HL-60 (cell line): ENCODE measurements at regions not wholly inside any gene's neighbourhood (a gene's known extent, or its start where the extent isn't known, plus 50 kb on each side); places are given as distances from the start of the nearest gene placed in this dataset.

Experiments
- DNase-seq, 2 experiments: peaks; one replicate each; pipeline ENCODE4 v3.0.0-alpha.2; 2010 to 2020; ENCODE audit warnings: low read depth in 1 of 2, low spot score in 1 of 2
- H3K27ac ChIP-seq: fragments of 250-450 bp; sonication (Bioruptor Pico); replicated peaks from 2 replicates; pipeline ENCODE4 v1.5.1; 2020; ENCODE audit warnings: mild to moderate bottlenecking, moderate library complexity
- H3K27me3 ChIP-seq: fragments of 250-450 bp; sonication (Bioruptor Pico); 2 replicates; pipeline ENCODE4 v1.5.1; 2021; ENCODE audit warnings: mild to moderate bottlenecking, moderate library complexity; ENCODE audit not compliant: insufficient read depth, poor library complexity, severe bottlenecking
- H3K4me3 ChIP-seq: replicated peaks from 2 replicates; pipeline ENCODE4 v1.5.1; 2011; ENCODE audit warnings: mild to moderate bottlenecking, control low read depth, low read length; ENCODE audit not compliant: insufficient read depth
- GABPA ChIP-seq: IDR thresholded peaks from 2 replicates; pipeline ENCODE4 v1.6.1; 2012; ENCODE audit warnings: low read depth
- POLR2AphosphoS5 ChIP-seq: IDR thresholded peaks from 2 replicates; pipeline ENCODE4 v1.6.1; 2012; ENCODE audit warnings: low read depth
- SPI1 ChIP-seq: IDR thresholded peaks from 2 replicates; pipeline ENCODE4 v1.6.1; 2012; ENCODE audit warnings: low read depth, mild to moderate bottlenecking, borderline replicate concordance
- TF ChIP-seq, protein P1 (sequence below): IDR thresholded peaks from one replicate; pipeline ENCODE4 v1.5.1; 2011; ENCODE audit warnings: low read length, control low read depth, inconsistent platforms; ENCODE audit not compliant: insufficient read depth
- TF ChIP-seq, protein P2 (sequence below): IDR thresholded peaks from 2 replicates; pipeline ENCODE4 v1.6.1; 2012; ENCODE audit warnings: low read depth; ENCODE audit not compliant: insufficient replicate concordance

DNA sequence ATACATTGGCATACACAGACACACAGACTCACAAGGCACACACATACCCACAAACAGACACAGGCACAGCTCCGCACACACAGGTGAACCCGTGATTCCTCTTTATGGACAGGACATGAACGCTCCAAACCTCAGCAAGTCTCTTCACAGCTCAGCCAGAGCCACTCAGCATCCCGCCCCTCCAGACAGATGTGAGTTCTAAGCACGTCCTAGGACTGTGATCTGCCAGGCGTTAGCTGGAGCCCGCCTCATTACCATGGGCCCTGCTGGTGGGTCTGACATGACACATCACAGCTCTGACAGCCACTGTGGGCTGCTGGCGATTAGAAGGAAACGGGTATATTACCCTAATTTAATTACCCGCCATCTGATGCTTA lies 176.7 kb upstream of the PPP2R2D start:
- no peak overlapping the region for H3K4me3 ChIP-seq
- no peaks in the 10 kb centered on the region for H3K27me3 ChIP-seq
- TF ChIP-seq GABPA (no peak), POLR2AphosphoS5 (no peak), SPI1 (no peak)
- TF ChIP-seq, protein P1, sequence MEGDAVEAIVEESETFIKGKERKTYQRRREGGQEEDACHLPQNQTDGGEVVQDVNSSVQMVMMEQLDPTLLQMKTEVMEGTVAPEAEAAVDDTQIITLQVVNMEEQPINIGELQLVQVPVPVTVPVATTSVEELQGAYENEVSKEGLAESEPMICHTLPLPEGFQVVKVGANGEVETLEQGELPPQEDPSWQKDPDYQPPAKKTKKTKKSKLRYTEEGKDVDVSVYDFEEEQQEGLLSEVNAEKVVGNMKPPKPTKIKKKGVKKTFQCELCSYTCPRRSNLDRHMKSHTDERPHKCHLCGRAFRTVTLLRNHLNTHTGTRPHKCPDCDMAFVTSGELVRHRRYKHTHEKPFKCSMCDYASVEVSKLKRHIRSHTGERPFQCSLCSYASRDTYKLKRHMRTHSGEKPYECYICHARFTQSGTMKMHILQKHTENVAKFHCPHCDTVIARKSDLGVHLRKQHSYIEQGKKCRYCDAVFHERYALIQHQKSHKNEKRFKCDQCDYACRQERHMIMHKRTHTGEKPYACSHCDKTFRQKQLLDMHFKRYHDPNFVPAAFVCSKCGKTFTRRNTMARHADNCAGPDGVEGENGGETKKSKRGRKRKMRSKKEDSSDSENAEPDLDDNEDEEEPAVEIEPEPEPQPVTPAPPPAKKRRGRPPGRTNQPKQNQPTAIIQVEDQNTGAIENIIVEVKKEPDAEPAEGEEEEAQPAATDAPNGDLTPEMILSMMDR, result no peak
- TF ChIP-seq, protein P2, sequence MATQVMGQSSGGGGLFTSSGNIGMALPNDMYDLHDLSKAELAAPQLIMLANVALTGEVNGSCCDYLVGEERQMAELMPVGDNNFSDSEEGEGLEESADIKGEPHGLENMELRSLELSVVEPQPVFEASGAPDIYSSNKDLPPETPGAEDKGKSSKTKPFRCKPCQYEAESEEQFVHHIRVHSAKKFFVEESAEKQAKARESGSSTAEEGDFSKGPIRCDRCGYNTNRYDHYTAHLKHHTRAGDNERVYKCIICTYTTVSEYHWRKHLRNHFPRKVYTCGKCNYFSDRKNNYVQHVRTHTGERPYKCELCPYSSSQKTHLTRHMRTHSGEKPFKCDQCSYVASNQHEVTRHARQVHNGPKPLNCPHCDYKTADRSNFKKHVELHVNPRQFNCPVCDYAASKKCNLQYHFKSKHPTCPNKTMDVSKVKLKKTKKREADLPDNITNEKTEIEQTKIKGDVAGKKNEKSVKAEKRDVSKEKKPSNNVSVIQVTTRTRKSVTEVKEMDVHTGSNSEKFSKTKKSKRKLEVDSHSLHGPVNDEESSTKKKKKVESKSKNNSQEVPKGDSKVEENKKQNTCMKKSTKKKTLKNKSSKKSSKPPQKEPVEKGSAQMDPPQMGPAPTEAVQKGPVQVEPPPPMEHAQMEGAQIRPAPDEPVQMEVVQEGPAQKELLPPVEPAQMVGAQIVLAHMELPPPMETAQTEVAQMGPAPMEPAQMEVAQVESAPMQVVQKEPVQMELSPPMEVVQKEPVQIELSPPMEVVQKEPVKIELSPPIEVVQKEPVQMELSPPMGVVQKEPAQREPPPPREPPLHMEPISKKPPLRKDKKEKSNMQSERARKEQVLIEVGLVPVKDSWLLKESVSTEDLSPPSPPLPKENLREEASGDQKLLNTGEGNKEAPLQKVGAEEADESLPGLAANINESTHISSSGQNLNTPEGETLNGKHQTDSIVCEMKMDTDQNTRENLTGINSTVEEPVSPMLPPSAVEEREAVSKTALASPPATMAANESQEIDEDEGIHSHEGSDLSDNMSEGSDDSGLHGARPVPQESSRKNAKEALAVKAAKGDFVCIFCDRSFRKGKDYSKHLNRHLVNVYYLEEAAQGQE, result no peak
- H3K27ac ChIP-seq, result no peak overlapping the region
- DNase-seq, result no peak

DNA sequence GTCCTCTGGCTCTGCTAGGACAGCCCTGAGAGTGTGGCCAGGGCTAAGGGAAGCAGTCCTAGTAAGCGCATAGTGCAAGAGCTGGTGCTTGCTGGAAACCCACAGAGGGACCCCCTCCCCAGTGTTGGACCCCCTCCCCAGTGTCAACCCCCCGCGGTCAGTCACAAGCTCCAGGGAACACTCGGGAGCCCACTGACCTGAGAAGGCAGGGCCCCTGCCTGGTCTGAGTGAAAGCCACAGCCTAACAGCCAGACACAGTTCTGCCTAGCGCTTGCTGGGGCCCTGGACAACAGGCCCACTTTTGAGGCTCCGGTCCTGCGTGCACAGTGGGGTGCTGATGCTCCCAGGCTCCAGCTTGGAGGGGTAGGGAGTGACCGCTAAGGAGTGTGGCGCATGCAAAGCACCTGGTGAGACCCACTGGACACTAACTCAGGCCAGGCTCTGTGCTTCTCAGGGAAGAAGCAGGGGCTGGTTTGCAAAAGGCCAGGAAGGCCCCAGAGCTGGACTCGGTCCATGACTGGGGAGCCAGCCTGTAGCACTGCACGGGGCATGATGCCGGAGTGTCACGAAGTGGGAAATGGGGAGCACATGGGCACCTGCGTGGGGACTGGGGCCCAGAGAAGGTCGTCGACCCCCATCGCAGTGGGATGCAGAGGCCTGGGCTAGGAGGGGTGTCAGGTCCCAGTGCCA lies 175.8 kb upstream of the PPP2R2D start:
- Histone ChIP-seq H3K4me3 (no peak overlapping the region), H3K27me3 (no peaks in the 10 kb centered on the region), H3K27ac (no peak overlapping the region)
- DNase-seq, result no peak
- TF ChIP-seq, protein P1, result no peak
- TF ChIP-seq, protein P2, result no peak
- no peak for TF ChIP-seq SPI1
- TF ChIP-seq GABPA, result no peak
- no peak for TF ChIP-seq POLR2AphosphoS5

DNA sequence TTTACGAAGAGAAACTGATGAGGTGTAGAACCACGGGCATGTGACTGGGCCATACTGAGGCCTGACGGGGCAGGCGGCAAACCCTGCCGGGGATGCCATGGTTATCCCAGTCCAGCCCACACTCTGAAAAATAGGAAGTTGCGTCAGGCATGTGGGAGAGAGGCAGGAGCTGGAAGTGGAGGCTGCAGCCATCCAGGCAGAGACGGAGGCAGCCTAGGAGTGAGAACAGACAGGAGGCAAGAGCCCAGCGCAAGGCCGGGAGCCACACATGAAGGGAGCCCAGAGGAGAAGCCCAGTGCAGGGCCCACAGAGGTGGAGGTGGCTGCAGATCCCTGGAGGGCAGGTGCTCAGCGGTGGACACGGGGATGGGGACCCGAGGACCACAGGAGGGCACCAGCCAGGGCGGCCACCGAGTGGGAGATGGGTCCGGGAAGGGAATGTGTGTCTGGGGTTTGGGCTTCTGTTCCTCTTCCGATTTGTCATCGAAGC lies 175.2 kb upstream of the PPP2R2D start:
- no peak overlapping the region for H3K4me3 ChIP-seq
- no peak for DNase-seq
- TF ChIP-seq, protein P2, result no peak
- TF ChIP-seq GABPA (no peak), SPI1 (no peak), POLR2AphosphoS5 (no peak)
- TF ChIP-seq, protein P1, result no peak
- H3K27ac ChIP-seq, result no peak overlapping the region
- no peaks in the 10 kb centered on the region for H3K27me3 ChIP-seq
